ENCODE measurements at regions not wholly inside any gene's neighbourhood (a gene's known extent, or its start where the extent isn't known, plus 50 kb on each side); places are given as distances from the start of the nearest gene placed in this dataset.
A peak's percentile ranks its signal among the peaks of the same experiment; 100 is the strongest.

DNA sequence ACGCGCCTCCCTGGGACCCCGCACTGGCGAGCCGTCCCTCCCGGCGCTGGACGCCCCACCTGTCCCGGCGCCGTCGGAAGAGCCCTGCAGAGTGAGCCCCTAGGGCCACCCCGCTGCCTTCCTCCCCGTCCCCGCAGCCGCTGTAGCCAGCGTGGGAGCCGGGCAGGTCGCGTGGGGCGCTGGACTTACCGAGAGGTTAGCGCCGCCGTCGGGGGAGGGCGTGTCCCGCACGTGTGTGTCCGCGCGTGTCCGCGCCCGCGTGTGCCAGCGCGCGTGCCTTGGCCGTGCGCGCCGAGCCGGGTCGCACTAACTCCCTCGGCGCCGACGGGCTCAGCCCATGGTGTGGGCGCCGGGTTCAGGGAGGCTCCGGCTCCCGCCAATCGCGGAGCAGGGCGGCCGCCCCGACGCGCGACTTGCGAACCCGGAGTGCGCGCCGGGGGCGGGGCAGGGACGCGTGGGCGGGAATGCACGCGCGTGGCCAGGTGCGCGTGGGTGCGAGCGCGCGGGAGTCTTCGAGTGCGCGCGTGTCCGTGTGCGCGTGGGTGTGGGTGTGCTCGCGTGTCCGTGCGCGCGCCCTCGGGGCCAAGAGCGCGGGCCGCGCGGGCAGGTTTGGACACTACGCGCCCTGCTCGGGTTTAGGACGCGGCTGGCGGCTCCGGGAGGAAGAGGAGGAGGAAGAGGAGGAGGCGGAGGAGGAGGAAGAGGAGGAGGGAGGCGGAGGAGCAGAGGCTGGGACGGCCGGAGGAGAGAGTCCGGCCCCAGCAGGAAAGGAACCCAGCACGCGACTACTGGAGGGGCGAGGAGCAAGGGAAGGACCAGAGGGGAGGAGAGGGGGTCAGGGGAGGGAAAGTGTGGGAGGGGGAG is 145.2 kb upstream of the ETS2 start:
- Mint-ChIP-seq H3K36me3 (peaks cover 1% of the 10 kb centered on the region), H3K27me3 (peaks cover 48% of the 10 kb centered on the region), H3K4me3 (peak overlapping the region; percentile 80), H3K27ac (no peak overlapping the region), H3K4me1 (peaks cover 13% of the 10 kb centered on the region), H3K9me3 (no peaks in the 10 kb centered on the region)

DNA sequence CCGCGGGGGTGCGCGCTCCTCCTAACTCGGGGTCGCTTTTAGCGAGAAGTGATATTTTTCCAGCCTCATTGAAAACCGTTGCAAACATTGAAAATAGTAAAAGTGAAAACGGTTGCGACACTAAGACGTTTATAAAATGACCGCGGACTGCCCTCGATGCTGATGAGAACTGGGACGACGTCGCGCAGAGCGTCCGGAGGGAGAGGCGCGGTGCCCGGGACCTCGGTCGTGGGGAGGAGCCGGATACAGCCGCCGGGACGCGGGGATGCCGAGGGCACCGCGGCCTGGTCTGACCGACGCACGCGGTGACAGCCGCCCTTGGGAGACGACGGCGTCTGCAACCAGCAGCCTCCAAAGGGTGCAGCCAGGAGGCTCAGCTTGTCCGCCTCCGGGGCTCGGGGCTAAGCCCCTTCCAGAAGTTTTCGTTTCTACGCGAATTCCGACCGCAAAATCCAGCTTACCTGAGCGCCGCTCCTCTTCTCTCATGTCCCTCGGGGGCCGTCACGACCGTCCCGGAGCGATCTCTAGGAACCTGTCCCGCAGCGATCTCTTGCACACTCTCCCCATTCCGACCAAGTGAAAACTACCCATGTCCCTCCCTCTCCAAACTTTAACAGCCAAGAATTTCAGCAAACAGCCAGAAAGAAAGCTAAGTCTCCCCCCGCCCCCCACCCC is 144.4 kb upstream of the ETS2 start:
- Mint-ChIP-seq H3K9me3 (no peaks in the 10 kb centered on the region), H3K27me3 (peaks cover 47% of the 10 kb centered on the region), H3K36me3 (peaks cover 1% of the 10 kb centered on the region), H3K27ac (no peak overlapping the region), H3K4me3 (peak overlapping the region; percentile 80), H3K4me1 (peaks cover 13% of the 10 kb centered on the region)

DNA sequence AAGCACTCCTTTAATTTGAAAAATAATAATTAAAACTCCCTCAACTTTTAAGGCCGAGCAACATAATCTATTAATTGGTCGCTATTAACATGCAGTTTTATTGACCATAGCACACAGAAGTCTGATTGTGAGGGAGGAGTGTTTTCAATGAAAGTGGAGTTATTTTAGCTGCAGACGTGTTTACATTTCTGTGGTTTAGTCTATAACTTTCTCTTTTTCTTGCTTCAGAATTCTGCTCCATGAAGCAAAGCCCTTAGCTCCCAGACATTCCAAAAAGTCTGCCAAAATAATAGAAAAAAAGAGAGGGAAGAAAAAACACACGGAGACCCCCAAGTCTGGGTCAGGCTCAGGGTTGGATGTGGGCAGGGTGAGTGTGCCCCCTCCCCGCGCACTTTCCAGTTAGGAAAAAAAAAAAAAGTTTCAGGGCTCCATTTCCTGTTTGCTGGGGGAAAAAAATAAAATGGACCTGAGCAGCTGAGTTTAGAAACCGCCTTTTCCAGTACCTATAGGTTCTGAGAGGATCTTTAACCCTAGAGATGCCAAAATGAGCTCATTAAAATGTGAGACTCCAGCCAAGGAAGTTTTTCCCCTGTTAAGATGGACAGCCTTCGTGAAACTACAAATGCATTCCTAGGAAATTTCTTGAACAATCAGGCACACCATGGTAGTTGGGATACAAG is 143.7 kb upstream of the ETS2 start:
- Mint-ChIP-seq H3K4me3 (peak overlapping the region; percentile 80), H3K4me1 (peaks cover 13% of the 10 kb centered on the region), H3K36me3 (peaks cover 1% of the 10 kb centered on the region), H3K27ac (no peak overlapping the region), H3K27me3 (peaks cover 42% of the 10 kb centered on the region), H3K9me3 (no peaks in the 10 kb centered on the region)

DNA sequence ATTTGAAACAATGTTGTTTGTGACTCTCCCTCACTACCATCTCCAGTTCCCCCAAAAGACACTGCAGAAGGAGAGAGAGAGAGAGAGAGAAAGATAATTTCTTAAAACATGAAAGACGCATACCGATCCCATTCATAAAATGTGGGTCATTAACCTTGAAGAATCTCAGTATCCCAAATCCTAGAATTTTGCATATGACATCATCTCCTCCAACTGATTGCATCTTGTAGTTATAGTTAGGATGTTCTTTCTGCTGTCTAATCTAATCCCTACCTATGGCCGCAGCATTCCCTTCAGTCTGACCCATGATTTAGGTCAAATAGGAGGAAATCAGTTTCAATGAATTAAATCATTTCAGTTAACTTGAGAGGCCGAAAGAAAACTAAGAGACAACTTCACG is 142.4 kb upstream of the ETS2 start:
- peaks cover 13% of the 10 kb centered on the region for H3K4me1 Mint-ChIP-seq
- peaks cover 1% of the 10 kb centered on the region for H3K36me3 Mint-ChIP-seq
- peaks cover 38% of the 10 kb centered on the region for H3K27me3 Mint-ChIP-seq
- no peak overlapping the region for H3K27ac Mint-ChIP-seq
- H3K9me3 Mint-ChIP-seq, result no peaks in the 10 kb centered on the region
- H3K4me3 Mint-ChIP-seq, result no peak overlapping the region

DNA sequence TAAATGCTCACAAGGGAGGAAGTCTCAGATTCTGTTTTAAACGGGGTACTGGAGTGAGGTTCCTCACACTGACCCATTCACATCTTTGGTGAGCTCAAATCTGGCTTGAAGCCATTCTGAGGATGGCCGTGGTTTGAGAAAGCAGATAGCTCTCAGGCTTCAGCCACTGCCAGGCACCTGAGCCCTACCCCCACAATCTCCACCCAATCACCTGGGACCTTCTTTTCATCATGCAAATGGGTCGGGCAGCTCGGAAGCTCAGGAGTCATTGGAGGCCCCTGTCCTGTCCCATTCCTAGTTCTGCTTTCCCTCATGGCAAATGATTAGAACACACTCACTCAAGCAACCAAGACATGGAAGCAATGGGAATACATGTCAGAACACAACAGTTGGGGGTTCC is 141.4 kb upstream of the ETS2 start:
- Mint-ChIP-seq H3K9me3 (no peaks in the 10 kb centered on the region), H3K4me3 (no peak overlapping the region), H3K36me3 (peaks cover 1% of the 10 kb centered on the region), H3K4me1 (peaks cover 13% of the 10 kb centered on the region), H3K27me3 (peaks cover 34% of the 10 kb centered on the region), H3K27ac (no peak overlapping the region)

DNA sequence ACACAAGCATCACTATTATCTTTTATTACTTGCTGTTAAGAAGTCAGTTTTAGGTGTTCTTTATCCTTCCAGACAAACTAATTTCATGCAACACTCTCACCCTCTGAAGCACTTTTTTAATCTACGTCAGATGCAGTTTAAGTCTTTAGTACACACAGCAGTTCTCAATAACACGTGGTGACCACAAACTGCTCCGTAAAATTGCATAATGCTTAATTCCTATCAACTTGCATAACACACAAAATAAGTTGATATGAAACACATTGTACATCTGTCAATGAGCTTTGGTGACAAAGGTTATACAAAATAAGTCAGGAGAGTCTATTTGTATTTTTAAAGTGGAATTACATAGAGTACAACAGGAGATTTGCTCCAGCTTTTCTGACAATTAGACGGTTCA is 140.9 kb upstream of the ETS2 start:
- peaks cover 29% of the 10 kb centered on the region for H3K27me3 Mint-ChIP-seq
- H3K4me3 Mint-ChIP-seq, result no peak overlapping the region
- H3K9me3 Mint-ChIP-seq, result no peaks in the 10 kb centered on the region
- peaks cover 8% of the 10 kb centered on the region for H3K4me1 Mint-ChIP-seq
- H3K36me3 Mint-ChIP-seq, result peaks cover 1% of the 10 kb centered on the region
- H3K27ac Mint-ChIP-seq, result no peak overlapping the region

DNA sequence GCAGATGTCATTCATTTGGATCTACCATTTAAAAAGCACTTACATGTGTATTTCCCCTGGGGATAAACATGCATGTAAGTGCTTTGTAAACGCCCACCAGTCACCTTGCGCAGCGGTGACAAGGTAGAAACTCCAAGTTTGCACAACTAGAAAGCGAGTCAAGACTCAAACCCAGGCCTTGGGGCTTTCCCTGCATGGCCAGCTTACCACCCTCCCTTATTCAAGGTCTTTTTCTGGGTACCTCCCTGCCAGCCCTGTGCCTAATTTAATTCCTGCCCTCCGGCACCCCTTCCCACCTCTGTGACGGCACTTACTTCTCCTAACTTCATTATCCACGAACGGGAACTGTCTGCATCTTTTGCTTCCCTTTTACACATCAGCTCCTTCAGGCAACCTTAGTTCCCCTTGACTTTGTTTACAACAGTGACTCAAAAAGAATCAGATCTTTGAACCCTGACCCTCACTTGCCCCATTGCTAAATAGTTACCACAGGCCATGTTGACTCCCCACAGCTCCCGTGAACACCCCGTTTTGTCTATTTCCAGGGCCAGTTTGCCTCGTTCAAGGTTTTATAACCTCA is 138.3 kb upstream of the ETS2 start:
- Mint-ChIP-seq H3K4me3 (no peak overlapping the region), H3K4me1 (no peaks in the 10 kb centered on the region), H3K36me3 (no peaks in the 10 kb centered on the region), H3K27ac (no peak overlapping the region), H3K9me3 (no peaks in the 10 kb centered on the region), H3K27me3 (peaks cover 19% of the 10 kb centered on the region)

DNA sequence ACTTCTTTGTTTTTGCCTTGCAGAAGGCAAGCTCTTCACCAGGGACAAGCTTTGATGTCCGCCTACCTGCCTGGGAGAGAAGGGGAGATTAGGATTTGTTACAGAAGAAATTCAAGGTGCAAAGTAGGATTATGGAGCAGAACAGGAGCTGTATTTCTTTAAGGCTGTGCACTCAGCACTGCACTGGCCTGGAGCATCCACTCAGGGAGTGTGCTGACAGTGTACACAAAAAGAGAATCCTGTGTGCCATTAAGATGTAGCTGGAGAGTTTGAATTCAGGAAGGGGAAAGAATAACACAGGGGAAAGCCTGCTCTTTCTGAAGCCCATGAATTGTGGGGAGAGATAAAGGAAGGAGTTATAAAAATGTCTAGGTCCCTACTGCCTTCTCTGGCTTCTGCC is 137.7 kb upstream of the ETS2 start:
- H3K4me3 Mint-ChIP-seq, result no peak overlapping the region
- no peak overlapping the region for H3K27ac Mint-ChIP-seq
- peaks cover 17% of the 10 kb centered on the region for H3K27me3 Mint-ChIP-seq
- H3K36me3 Mint-ChIP-seq, result no peaks in the 10 kb centered on the region
- no peaks in the 10 kb centered on the region for H3K9me3 Mint-ChIP-seq
- H3K4me1 Mint-ChIP-seq, result no peaks in the 10 kb centered on the region

DNA sequence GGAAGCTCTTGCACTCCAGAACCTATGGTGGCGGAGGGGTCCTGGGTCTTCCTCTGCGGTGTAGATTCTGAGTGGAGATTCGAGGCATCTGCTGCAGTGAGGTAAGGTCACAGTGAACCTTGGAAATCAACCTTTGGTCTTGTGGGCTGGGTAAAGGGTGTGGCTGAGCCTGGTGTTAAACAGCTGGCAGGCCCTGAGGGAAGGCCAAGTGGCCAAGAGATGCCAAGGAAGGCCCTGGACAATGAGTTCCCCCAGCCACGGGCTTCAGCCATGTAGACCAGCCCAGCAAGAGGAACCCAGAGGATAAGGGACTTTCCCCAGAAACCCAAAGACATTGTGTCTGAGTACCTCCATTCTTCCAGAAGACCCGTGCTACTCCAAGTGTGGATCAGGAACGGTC is 137.2 kb upstream of the ETS2 start:
- no peak overlapping the region for H3K27ac Mint-ChIP-seq
- H3K36me3 Mint-ChIP-seq, result no peaks in the 10 kb centered on the region
- H3K4me3 Mint-ChIP-seq, result no peak overlapping the region
- H3K9me3 Mint-ChIP-seq, result no peaks in the 10 kb centered on the region
- no peaks in the 10 kb centered on the region for H3K4me1 Mint-ChIP-seq
- H3K27me3 Mint-ChIP-seq, result peaks cover 13% of the 10 kb centered on the region

DNA sequence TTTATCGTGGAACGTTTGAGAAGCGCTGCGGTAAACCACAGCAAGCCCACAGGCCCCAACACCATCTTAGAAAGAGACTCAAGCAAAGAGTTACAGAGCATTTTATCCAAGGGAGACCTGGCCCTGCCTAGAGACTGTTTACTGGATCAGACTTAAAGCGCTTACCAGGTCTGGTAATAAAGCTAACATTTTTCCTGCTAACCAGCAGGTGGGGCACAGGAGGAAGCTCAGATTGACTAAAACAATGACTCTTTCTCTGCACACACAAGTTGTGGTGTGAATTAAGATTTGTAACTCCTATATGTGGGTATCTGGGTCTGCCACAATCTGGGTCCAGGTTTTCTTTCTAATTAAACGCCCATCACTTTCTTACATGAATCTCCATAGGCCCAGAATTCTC is 136.5 kb upstream of the ETS2 start:
- Mint-ChIP-seq H3K9me3 (no peaks in the 10 kb centered on the region), H3K4me3 (no peak overlapping the region), H3K36me3 (no peaks in the 10 kb centered on the region), H3K4me1 (no peaks in the 10 kb centered on the region), H3K27ac (no peak overlapping the region), H3K27me3 (peaks cover 11% of the 10 kb centered on the region)

DNA sequence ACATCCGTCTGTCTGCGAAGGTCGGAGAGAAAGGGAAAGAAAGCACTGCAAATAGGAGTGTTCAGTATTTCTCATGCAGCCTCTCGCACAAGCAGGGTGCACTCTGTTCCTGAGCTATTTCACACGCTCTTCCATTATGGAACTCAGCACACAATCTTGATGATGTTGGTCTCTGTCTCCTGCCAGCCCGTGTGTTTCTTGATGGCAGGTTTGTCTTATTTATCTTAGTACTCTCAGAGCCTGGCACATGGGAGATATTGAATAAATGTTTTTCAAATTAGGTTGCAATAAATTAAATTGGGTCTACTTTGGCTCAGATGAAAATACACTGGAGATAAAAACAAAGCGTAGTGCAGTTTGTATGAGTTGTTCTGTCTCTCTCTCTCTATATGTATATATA is 134.9 kb upstream of the ETS2 start:
- no peaks in the 10 kb centered on the region for H3K36me3 Mint-ChIP-seq
- H3K9me3 Mint-ChIP-seq, result no peaks in the 10 kb centered on the region
- no peak overlapping the region for H3K4me3 Mint-ChIP-seq
- no peaks in the 10 kb centered on the region for H3K4me1 Mint-ChIP-seq
- peaks cover 10% of the 10 kb centered on the region for H3K27me3 Mint-ChIP-seq
- peak overlapping the region; percentile 37 for H3K27ac Mint-ChIP-seq

DNA sequence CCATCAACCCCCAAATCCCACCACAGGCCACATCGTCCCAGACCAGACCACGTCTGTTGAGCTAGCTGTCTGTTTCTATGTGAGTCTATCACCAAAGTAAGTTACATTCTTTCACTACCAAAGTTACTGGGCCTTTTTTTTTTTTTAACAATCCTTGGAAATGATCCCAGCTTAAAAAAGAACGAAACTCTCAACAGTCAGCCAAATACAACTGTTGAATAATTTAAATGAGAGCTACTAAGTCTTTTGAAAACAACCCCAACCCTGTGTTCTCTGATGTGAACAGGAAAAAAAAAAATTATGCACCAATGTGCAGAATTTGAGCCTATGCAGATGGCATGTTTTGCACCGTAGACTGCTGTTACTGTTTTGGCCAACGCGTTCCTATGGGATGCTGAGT is 134.0 kb upstream of the ETS2 start:
- Mint-ChIP-seq H3K4me3 (no peak overlapping the region), H3K27me3 (peaks cover 17% of the 10 kb centered on the region), H3K36me3 (peaks cover 2% of the 10 kb centered on the region), H3K9me3 (no peaks in the 10 kb centered on the region), H3K4me1 (no peaks in the 10 kb centered on the region), H3K27ac (no peak overlapping the region)

DNA sequence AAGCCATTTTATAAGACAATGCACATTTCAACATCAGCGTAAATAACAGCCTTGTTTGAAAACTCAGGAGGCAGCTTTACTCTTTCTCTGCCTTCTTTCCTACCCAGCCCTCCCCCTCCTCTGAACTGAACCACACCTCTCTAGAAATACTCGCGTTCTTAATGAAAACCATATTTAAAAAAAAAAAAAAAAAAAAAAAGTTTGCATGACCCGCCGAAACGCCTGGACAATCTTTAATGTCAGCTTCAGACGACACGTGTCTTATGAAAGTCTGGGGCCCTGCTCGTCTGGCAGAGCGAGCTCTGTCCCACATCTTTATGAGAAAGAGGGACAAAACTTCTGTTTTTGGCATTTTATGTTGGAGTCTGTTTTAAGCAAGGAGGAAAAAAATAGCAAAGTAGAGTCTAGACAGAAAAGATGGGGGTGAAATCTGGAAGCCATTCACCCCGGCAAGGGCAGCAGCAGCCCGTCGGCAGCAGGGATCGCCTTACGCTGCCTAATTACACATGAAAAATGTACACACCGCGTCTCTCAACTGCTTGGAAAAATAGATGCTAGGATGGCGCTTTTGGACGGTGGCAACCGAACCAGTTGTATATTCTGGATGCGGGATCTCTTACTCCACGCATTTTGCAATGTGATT is 130.4 kb upstream of the ETS2 start:
- H3K4me3 Mint-ChIP-seq, result no peak overlapping the region
- H3K9me3 Mint-ChIP-seq, result no peaks in the 10 kb centered on the region
- peaks cover 15% of the 10 kb centered on the region for H3K27me3 Mint-ChIP-seq
- H3K27ac Mint-ChIP-seq, result no peak overlapping the region
- H3K36me3 Mint-ChIP-seq, result peaks cover 2% of the 10 kb centered on the region
- no peaks in the 10 kb centered on the region for H3K4me1 Mint-ChIP-seq

DNA sequence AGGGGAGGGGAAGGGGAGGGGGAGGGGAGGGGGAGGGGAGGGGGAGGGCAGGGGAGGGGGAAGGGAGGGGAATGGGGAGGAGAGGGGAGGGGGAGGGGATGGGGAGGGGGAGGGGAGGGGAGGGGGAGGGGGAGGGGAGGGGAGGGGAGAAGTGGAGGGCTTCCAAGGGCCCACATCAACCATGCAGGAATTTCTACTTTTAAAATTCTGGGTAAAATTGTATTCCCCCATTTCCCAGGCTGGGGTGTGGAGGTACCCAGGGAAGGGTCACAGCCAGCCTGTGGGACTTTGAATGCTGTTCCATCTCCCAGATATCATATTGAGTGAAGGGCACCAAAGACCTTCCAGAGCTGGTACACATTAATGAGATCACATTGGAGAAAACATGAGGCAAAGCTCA is 126.9 kb upstream of the ETS2 start:
- peaks cover 2% of the 10 kb centered on the region for H3K36me3 Mint-ChIP-seq
- H3K9me3 Mint-ChIP-seq, result no peaks in the 10 kb centered on the region
- H3K4me3 Mint-ChIP-seq, result no peak overlapping the region
- H3K4me1 Mint-ChIP-seq, result no peaks in the 10 kb centered on the region
- H3K27ac Mint-ChIP-seq, result no peak overlapping the region
- H3K27me3 Mint-ChIP-seq, result peaks cover 13% of the 10 kb centered on the region

DNA sequence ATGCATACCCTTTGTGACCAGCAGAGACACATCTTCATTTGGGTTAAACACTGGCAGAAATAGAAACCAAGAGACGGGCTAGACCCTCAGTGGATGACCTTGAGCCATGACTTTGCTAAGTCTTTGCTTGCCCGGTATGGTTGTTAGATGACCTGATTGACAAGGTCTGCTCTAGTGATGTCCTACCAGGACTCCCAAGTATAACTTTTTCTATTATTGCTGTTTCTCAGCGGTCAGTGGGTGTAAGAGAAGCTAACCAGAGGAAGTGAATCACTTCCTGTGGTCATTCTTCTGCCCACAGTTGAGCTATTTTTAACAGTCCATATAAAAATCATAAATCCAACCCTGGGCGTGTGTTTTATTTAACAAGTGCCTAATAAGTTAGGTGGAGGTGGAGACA is 126.2 kb upstream of the ETS2 start:
- Mint-ChIP-seq H3K9me3 (no peaks in the 10 kb centered on the region), H3K4me1 (no peaks in the 10 kb centered on the region), H3K36me3 (peaks cover 2% of the 10 kb centered on the region), H3K27me3 (peaks cover 13% of the 10 kb centered on the region), H3K27ac (no peak overlapping the region), H3K4me3 (no peak overlapping the region)
